GM18517 (cell line): ENCODE measurements at regions not wholly inside any gene's neighbourhood (a gene's known extent, or its start where the extent isn't known, plus 50 kb on each side); places are given as distances from the start of the nearest gene placed in this dataset.
"Not testable (repeated sequence)": the region's sequence is repeated elsewhere in the genome, so short reads cannot be mapped to it uniquely, and the experiment has no call there.

Experiments used
- ATAC-seq: cut with Tn5 transposase; IDR thresholded peaks from one replicate; pipeline ENCODE4 v1.9.1; 2021; ENCODE audit warnings: mild to moderate bottlenecking, moderate library complexity; ENCODE audit not compliant: unreplicated experiment

GRCh38 chr10:55183993-55184392 lies 383.0 kb upstream of the PCDH15 start:
- no peak for ATAC-seq

DNA sequence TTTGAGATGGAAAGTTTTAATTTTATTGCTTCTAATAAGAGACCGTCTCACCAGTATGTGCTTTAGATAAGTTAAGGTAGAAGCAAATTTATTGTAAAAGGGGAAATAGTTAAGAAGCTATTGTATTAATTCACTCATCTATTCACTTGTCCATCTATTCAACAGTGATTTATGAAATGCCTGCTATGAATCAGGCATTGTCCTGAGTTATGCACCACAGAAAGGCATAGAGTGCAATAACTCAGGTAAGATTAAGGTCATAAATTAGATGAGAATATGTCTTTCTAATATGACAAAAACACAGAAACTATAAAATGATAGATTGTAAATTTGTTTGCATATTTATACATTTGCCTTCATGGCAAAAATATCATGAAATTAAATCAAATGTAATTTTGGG lies 379.3 kb upstream of the PCDH15 start:
- ATAC-seq, result no peak

DNA sequence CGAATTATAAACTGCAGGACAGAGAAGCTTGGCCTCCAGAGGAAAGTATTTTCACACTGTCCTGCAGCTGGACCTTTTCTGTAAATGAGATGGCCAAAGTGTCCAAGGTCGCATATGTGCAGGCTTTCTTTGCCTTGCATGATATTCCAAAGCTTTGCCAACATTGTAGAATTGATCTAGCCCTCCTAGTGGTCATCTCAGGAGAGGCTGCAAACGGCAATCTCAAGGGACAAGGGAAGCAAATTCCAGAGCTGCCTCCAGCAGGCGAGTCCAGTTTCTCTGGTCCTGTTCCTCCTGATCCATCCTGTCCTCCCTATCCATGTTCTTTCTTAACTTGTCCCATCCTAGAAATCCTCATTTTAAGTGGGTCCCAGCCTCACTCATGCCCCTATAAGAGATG lies 373.4 kb upstream of the PCDH15 start:
- ATAC-seq, result no peak

- ATAC-seq, result no peak
Measured at GRCh38 chr10:55169493-55169892, 368.5 kb upstream of the PCDH15 start.

DNA sequence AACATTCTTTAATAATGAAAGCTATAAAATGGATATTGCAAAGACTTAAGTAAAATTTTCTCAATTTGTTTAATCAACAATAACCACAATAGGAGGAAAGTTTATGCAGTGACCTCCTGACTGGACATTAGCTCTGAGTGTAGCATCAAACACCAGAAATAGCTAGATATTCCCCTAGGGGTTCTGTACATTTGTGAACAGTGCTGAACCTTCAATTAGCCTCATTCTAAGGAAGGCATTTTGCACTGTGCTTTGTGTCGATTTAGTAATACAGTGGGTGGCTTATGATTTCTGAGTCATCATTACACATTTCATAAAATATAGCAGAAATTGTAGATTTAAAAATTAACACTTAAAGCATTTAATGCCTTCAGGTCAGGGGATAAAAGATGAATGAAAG lies 367.3 kb upstream of the PCDH15 start:
- ATAC-seq, result no peak

DNA sequence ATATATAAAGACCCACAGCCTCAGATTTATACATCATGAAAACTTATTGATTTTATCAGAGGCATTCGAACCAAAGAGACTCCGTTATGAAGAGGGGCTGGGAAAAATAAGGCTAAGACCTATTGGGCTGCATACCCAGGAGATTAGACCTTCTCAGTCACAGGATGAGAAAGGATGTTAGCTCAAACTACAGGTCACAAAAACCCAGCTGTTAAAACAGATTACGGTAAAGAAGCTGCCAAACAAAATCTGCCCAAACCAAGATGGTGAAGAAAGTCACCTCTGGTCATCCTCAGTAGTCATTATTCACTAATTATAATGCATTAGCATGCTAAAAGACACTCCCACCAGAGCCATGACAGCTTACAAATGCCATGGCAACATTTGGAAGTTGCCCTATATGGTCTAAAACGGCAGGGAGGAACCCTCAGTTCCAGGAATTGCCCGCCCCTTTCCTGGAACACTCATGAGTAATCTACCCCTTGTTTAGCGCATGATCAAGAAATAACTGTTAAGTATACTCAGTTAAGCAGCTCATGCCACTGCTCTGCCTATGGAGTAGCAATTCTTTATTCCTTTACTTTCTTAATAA lies 362.5 kb upstream of the PCDH15 start:
- no peak for ATAC-seq

- ATAC-seq, result not testable (repeated sequence)
Measured at GRCh38 chr10:55162321-55162720, 361.3 kb upstream of the PCDH15 start.

GRCh38 chr10:55160655-55161283 lies 359.7 kb upstream of the PCDH15 start:
- ATAC-seq, result no peak

DNA sequence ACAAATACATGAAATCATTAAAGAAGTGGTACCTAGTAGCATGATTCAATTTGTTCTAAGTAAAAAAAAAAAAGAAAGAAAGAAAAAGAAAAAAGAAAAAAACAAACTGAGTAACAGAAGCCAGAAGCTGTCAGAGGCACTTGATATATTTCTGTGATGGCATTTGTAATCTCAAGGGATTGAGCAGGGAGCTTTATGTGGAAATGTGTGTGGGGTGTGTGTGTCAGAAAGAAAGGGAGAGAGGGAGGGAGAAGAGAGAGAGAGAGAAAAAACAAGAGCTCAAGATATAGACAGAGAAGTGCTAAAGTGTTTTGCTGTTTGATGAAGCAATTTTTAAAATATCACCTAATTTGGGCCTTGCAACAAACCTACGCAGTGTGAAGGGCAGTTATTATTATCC lies 357.6 kb upstream of the PCDH15 start:
- no peak for ATAC-seq

GRCh38 chr10:55146032-55146431 lies 345.0 kb upstream of the PCDH15 start:
- no peak for ATAC-seq

- ATAC-seq, result no peak
Measured at GRCh38 chr10:55144001-55144400, 343.0 kb upstream of the PCDH15 start.

DNA sequence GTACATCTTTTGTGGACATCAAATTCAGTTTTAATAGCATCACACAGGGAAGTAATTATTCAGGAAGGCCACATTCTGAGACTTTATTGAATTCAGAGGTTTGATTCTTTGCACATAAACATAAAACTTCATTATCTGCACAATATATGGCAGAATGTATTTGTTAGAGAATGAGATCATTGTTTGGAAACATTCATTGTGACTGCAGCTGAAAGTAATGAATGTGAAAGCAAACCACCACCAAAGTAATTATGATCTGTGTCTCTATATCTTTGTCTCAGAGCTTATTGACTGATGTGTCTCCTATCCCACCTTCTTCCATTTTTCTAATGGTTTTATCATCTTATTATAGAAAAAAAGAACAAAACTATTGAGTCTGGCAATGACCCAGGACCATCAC lies 340.9 kb upstream of the PCDH15 start:
- no peak for ATAC-seq

- no peak for ATAC-seq
Measured at GRCh38 chr10:55137063-55137462, 336.0 kb upstream of the PCDH15 start.

DNA sequence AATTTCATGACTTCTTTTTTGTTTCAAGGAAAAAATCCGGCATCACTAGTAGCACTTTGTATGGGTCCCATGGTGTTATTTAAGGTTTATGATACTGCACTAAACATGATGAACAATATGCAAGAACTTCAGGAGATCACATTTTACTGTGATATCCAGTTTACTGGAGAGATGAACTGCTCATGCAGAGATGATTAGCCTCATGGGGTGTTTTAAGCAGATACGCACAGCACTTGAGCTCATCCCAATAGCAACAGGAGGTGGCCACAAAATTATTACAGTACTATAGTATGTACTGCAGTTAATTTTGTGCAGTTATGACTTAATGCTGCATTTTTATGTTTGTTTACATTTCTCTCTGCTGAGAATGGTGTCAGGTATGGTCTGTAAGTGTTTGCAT lies 303.7 kb upstream of the PCDH15 start:
- no peak for ATAC-seq

GRCh38 chr10:55098452-55098851 lies 297.4 kb upstream of the PCDH15 start:
- ATAC-seq, result no peak

DNA sequence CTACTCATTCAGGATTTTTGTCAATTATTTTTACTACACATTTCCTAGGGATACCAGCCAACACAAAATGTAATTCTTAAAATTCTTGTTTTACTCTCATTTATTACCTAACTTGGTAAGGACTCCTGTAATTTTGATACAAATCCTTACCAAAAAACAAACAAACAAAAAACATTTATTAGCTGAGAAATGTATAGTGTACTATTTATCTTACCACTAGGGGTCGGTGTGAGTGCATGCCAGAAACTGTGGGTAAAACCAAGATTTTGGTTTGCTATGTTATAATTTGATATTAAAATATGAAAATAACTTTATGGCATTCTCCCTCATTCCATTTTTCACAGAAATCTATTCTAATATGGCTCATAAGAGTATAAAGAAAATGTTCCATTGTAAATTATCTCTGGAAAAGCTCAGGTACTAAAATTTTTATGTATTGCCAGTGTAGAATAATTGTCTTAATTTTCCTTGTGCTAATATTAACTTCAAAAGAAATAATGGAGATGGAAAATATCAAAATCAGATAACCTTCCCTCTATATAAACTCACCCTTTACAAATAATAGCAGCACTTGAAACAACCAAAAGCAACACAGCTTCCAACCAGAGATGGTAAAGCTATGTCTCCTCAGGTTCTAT lies 290.8 kb upstream of the PCDH15 start:
- no peak for ATAC-seq

DNA sequence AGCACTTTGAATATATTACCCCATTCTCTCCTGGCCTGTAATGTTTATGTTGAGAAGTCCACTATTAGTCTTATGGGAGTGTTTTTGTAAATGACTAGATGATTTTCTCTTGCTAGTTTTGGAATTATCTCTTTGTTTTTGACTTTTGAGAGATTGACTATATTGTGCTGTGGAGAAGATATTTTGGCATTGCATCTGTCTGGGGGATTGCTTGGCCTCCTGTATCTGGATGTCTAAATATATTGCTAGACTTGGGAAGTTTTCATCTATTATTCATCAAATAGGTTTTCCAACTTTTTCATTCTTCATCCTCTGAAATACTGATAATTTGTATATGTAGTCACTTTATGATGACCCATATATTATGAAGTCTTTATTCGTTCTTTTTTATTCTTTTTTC lies 277.1 kb upstream of the PCDH15 start:
- ATAC-seq, result no peak

- no peak for ATAC-seq
Measured at GRCh38 chr10:55065185-55065584, 264.2 kb upstream of the PCDH15 start.

- ATAC-seq, result no peak
Measured at GRCh38 chr10:55063811-55064210, 262.8 kb upstream of the PCDH15 start.

- ATAC-seq, result no peak
Measured at GRCh38 chr10:55062349-55062748, 261.3 kb upstream of the PCDH15 start.

- ATAC-seq, result no peak
Measured at GRCh38 chr10:55058800-55059199, 257.8 kb upstream of the PCDH15 start.

DNA sequence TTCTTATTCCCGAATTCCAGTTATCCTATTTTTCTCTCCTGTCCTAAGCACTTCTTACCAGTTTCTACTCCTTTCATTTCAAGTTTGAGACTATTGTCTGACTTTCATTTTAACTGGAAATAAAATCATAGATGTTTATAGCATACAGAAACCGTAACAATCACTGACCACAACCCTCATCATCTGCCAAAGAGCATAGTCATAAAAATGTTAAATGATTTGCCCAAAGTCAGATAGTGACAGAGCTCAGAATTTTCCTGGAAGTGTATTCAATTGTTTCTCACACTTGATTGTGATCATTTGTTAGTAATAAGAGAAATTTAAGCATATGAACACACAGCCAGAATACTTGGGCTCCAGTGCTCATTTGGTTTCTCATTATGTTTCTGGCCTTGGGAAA lies 250.5 kb upstream of the PCDH15 start:
- ATAC-seq, result no peak
